NCI-H82 treated with DMSO at 0.1 percent for 48 hours (cell line): ENCODE measurements at regions not wholly inside any gene's neighbourhood (a gene's known extent, or its start where the extent isn't known, plus 50 kb on each side); places are given as distances from the start of the nearest gene placed in this dataset.
"Not testable (repeated sequence)": the region's sequence is repeated elsewhere in the genome, so short reads cannot be mapped to it uniquely, and the experiment has no call there.

ENCODE experiments used
- DNase-seq: peaks from one replicate; lab custom pipeline; 2025; ENCODE audit not compliant: unreplicated experiment; lab: John Stamatoyannopoulos, UW

- not testable (repeated sequence) for DNase-seq
These were observed 125.6 kb downstream of the ZNF281 start for GRCh38 chr1:200284236-200284635.

DNA sequence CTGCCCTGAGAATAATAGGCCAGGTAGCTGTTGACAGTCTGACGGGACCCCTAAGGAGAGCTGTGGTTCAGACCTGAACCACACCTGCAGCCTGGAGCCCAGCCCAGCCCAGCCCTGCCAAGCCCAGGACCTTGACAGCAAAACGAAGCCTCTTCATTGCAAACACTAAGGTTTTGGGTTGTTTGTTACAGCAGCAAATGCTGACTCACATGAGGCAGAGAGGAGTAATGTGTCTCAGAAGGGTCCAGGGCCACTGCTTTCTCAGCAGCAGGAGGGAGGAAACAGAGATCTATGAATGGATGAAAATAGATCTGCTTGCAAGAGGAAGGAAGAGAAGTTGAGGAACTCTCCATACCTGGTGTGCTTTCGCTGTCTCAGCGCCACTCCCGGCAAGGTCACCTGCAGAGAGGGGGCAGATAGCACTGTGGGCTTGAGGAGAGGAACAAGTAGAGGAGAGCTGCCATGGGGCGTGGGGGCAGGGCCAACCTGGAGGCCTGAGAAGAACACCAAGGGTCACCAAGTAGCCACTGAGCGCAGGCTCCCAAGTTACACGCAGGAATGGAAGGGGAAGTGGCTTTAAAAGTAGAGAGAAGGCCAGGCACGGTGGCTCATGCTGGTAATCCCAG, 127.2 kb downstream of the ZNF281 start:
- no peak for DNase-seq

- DNase-seq: no peak
These were observed 128.5 kb downstream of the ZNF281 start for GRCh38 chr1:200281201-200281835.

DNA sequence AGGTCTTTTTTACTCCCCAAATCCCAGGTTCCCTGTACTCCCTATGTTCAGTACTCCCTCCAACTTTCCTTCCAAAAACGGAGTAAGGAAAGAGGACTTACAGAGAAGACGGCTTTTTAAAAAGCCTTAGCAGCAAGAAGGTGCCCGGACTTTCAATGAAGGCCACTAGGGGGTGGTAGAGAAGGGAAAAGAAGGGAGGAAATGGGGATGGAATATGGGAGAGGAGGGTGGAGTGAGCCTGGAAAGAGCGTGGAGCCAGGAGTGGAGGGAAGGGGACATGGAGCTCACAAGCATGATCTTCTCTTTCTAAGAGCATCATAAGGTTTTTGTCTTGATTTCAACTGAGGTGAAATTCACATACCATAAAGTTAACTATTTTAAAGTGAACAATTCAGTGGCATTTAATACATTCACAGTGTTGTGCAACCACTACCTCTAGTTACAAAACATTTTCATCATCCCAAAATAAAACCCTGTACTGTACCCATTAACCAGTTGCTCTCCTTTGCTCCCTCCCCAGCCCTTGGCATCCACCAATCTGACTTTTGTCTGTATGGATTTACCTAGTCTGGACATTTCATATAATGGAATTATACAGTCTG, 129.9 kb downstream of the ZNF281 start:
- peak; percentile 50 for DNase-seq

DNA sequence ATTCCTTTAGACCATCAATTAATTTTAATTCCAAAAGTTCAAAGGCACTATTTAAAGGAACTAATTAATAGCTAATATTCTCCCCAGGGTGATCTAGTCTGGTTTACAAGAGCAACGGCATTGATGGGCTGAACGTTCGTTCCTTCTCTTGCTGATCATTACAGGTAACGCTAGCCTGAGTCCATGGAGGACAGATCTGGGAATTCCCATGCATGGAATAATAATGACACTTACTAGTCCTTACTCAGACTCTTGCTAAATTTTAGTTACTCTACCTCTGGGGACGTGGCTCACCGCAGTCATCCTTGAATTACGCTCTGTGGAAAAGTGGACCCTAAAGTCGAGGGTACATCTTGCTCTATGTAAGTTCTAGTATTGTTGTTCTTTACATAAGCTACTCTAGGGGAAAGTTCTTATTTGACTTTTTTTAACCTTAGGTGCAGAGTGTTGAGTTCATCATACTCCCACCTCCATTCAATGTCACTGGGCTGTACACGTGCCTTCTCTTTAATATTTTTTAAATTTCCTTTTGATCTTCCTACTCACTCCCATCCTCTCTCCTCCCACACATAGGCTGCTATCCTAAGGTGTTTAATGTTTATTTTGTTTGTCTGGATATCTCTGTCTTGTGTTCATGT, 133.9 kb downstream of the ZNF281 start:
- DNase-seq: no peak

DNA sequence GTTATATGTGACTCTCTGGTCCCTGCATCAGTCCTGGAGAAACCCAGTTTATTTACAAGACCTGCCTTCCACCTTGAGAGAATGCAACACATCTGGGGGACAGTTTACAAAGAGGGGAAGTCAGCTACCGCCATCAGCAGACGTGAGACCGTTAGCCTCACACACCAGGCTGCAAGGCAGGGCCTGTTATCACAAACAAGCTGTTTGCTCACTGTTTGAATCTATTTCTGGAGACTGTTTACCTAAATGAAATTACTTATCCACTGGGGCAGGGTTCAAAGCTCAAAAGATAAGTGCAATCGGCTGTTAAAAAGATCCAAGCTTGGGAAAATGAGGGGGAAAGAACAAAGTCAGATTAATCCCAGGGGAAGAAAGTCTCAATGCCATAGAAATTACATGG, 134.4 kb downstream of the ZNF281 start:
- DNase-seq: no peak

GRCh38 chr1:200274116-200274515, 135.7 kb downstream of the ZNF281 start:
- DNase-seq: no peak

DNA sequence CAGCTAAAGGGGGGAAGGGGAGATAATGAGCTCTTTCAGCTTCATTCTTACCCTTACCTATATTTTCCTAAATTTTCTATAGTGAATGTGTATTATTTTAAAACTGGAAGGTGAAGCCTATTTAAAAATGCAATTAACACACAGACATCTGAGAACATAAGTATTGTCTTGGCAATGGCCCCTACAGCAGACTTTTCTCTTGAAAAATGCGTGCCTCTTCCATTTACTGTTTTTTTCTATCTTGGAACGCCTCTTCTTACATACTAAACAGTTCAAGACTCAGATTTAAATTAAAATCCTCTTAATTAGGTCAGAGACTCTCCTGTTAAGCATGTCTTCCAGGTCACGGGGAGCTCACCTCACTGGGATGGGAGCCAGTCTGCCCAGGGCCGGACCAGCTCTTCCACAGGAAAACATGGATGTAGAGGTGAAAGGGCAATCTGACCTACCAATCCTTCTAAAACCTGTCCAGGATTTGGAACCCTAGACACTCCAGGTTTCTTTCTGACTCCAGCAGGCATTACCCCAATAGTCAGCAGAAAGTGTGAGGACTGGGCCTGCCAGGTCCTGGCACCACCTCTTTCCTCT, 137.3 kb downstream of the ZNF281 start:
- DNase-seq: no peak

DNA sequence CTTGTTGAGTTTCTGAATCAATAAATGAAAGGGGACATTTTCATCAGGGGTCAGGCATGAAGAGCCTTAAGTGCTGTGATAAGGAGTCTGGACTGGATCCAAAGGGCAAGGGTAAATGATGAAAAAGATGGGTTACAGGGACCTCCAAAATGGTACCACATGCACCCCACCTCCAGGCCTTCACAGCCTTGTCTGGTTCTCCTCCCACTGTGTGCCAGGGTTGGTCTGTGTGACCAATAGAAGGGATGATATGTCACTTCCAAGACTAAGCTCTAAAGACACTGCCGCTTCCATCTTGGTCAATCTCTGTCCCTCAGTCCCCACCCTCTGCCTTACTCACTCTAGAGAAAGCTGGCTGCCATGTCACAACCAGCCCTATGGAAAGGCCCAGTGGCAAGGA, 140.6 kb downstream of the ZNF281 start:
- no peak for DNase-seq

DNA sequence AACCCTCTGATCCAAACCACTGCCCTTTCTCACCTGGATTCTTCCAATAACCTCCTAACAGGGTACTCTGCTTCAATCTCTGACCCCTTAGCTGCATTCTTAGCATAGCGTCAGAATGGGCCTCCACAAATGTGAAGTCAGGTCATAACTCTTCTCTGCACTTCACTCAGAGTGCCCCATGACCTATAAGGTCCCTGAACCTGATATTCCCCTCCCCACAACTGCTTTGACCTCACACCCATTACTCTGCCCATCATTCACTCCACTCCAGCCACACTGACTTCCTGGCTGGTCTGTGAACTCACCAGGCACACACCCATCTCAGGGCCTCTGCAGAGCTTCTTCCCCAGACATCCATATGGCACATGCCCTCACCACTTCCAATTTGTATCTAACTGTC, 141.9 kb downstream of the ZNF281 start:
- no peak for DNase-seq

DNA sequence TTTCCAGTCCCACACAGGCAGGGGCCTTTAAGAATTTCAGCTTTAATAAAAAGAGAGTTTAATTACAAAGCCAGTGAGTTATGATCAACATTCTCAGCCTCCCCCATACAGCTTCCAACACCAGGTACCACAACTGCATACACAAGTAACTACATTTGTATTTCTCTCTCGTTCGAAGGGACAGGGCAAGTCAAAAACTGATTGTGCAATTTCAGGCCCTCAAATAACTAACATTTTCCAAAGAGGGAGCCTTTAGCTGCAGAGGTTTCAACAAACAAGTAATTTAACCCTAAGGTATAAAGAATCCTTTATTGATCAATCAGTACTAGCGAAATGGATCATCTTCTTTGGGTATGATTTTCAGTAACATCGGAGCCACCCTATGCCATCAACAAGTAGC, 142.4 kb downstream of the ZNF281 start:
- DNase-seq: no peak

- no peak for DNase-seq
These were observed 143.0 kb downstream of the ZNF281 start for GRCh38 chr1:200266871-200267270.

- DNase-seq: no peak
These were observed 144.0 kb downstream of the ZNF281 start for GRCh38 chr1:200265881-200266280.

DNA sequence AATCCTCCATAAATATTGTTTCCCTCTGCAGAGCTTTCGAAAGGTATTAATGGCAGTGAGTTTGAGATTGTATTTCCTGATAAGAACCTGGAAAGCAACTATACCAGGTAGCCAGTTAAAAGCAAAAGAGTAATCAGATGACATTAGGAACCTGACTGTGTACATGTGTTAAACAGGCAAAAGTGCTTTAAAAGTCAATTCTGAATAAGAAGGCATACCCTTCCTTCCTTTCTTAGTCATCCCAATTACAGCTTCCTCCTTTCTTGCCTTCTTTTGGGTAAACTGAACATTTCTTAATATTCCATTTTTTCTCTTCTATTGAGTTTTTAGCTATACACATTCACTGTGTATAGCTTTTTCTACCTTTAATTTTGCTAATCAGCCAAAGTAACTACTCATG, 144.7 kb downstream of the ZNF281 start:
- no peak for DNase-seq

DNA sequence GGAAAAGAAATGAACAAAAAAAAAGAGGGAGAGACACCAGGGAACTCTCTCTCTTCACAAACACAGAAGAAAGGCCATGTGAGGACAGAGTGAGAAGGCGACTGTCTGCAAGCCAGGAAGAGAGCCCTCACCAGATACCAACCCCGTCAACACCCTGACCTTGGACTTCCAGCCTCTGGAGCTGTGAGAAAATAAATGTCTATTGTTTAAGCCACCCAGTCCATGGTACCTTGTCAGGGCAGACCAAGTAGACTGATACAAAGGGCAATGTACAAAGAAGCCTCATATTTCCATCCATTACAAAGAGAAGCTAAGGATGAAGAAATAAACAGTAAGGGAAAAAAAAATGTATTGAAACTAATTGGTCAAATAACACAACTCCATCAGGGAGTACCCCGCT, 146.6 kb downstream of the ZNF281 start:
- DNase-seq: no peak

DNA sequence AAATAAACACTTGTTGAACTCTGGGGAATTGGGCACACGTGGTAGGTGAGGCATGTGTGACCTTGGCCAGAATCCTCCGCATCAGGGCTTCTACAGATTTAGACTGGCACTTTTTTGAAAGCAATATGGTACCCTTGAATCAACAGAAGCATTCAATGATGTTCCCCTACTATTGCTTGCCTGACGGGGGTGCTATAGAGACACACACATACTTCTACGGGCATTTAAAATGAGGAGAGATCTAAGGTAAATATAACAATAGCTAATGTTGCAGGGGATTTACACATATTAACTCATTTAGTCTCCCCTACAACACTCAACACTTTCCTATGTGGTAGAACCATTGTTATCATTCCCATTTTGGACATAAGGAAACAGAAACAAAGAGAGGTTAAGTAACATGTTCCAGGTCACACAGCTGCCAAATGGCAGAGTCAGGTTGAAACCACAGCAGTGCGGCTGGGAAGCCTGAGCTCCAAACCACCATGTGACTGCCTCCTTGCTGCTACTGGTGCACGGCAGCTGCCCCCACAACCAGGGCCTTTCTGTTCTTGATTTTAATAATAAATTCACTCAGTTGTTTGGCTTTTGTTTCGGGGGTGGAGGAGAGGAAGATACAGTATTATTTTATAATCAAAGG, 147.4 kb downstream of the ZNF281 start:
- no peak for DNase-seq

DNA sequence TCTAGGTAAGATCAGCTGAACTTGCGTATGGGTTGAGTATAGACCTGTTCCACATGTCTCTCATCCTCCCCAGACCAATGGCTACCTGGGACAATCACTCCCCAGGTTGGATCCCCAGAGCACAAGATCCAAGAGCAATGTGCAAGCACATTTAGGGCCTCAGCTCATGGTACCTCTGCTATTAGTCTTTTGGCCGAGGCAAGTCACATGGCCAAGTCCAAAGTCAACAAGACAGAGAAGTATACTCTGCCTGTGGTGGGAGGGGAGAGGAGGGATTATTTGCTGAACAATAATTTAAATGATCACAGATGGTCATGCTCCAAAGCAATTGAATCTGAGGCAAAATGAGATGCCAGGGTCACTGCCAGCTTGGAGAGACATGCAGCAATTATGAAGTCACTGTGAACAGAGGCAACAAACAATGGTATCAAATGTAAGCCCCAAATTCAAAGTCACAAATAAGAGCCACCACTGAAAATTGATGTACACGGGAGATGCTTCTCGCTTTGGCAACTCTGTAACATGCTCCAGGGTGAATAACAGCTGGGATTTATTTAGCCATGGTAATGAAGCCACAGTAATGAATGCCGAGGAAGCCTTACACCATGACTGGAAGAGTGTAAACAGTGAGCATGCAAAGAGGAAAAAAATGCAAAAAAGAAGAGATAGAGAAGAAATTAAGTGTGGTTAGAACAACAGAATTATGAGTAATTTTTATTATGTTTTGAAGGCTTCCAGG, 149.1 kb downstream of the ZNF281 start:
- DNase-seq: no peak

DNA sequence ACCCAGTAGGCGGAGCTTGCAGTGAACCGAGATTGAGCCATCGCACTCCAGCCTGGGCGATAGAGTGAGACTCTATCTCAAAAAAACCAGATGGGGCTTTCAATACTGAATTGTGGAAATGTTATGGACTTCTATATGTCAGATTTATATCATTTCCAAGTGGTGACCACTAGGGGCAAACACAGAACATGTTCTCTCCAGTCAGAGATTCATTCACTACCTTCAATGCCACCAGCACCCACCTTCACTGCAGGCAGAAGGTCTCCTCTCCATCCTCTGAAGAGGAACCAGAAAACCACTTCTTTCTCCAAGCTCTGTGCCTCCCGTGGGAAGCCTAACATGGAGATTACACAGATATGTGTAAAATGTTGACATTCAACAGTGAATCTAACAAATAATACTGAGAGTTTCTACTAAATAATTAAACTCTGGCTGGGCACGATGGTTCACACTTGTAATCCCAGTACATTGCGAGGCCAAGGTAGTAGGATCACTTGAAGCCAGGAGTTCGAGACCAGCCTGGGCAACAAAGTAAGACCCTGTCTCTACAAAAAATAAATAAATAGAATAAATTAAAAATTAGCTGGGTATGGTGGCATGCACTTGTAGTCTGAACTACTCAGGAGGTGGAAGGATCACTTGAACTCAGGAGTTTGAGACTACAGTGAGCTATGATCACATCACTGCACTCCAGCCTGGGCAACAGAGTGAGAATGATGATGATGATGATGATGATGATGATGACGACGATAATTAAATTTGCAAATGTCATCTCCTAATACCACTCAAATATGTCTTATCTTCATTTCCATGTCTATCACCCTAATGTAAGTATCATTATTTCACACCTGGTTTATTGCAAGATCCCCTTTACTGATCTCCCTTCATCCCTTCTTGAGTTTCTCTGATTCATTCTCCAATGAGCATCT, 151.1 kb downstream of the ZNF281 start:
- DNase-seq: no peak

DNA sequence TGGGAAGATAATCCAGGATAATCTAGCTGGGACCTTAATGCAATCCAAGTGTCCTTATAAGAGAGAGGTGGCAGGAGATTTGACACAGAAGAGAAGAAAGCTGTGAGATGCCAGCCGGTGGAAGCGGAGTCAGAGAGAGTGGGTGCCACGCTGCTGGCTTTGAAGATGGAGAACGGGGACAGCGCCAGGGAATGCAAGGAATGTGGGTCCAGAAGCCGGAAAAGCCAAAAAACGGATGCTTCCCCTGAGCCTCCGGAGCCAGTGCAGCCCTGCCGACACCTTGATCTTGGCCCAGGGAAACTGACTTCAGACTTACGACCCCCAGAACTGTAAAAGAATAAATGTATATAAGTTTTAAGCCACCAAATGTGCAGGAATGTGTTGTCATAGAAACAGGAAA, 152.6 kb downstream of the ZNF281 start:
- DNase-seq: peak; percentile 60

DNA sequence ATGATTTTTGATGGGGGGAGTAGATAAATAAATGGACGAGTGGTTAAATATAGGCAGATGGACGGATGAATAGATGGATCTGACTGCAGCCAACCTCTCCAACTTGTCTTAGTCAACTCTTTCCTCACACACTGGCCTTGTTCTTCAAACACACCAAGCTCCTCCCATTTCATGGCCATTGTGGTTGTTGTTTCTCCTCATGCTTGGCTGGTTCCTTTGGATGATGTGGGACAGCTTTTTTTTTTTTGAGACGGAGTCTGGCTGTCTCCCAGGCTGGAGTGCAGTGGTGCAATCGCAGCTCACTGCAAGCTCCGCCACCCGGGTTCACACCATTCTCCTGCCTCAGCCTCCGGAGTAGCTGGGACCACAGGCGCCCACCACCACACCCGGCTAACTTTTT, 155.2 kb downstream of the ZNF281 start:
- not testable (repeated sequence) for DNase-seq
